Stimulated activated CD8-positive, alpha-beta memory T cell treated with anti-CD3 and anti-CD28 coated beads, Interleukin-4, amount 100 ng/mL, for 48 hours (primary cell): ENCODE measurements at regions not wholly inside any gene's neighbourhood (a gene's known extent, or its start where the extent isn't known, plus 50 kb on each side); places are given as distances from the start of the nearest gene placed in this dataset.

ENCODE experiments used
- DNase-seq: peaks from one replicate; pipeline ENCODE4 v3.0.0-alpha.2; 2020

- DNase-seq: no peak
Observed at GRCh38 chr1:198865319-198865718, 226.5 kb downstream of the PTPRC start.

GRCh38 chr1:198867182-198867581, 228.3 kb downstream of the PTPRC start:
- no peak for DNase-seq

GRCh38 chr1:198873696-198874230, 234.9 kb downstream of the PTPRC start:
- no peak for DNase-seq

- no peak for DNase-seq
Observed at GRCh38 chr1:198876371-198876871, 237.6 kb downstream of the PTPRC start.

GRCh38 chr1:198878566-198878965, 239.7 kb downstream of the PTPRC start:
- DNase-seq: no peak

GRCh38 chr1:198879711-198880306, 241.0 kb downstream of the PTPRC start:
- no peak for DNase-seq

GRCh38 chr1:198880397-198880796, 241.6 kb downstream of the PTPRC start:
- DNase-seq: no peak

GRCh38 chr1:198880818-198881597, 242.2 kb downstream of the PTPRC start:
- no peak for DNase-seq

GRCh38 chr1:198883184-198883583, 244.3 kb downstream of the PTPRC start:
- DNase-seq: no peak

GRCh38 chr1:198887866-198888265, 249.0 kb downstream of the PTPRC start:
- no peak for DNase-seq

- DNase-seq: no peak
Observed at GRCh38 chr1:198888379-198888943, 249.6 kb downstream of the PTPRC start.

GRCh38 chr1:198889101-198889500, 250.3 kb downstream of the PTPRC start:
- DNase-seq: no peak

GRCh38 chr1:198889749-198890148, 250.9 kb downstream of the PTPRC start:
- DNase-seq: no peak

- DNase-seq: no peak
Observed at GRCh38 chr1:198890214-198890930, 251.5 kb downstream of the PTPRC start.

GRCh38 chr1:198892065-198892464, 253.2 kb downstream of the PTPRC start:
- no peak for DNase-seq

GRCh38 chr1:198893141-198893540, 254.3 kb downstream of the PTPRC start:
- no peak for DNase-seq

GRCh38 chr1:198893763-198894444, 255.1 kb downstream of the PTPRC start:
- no peak for DNase-seq

GRCh38 chr1:198901266-198901665, 262.4 kb downstream of the PTPRC start:
- DNase-seq: no peak

- DNase-seq: no peak
Observed at GRCh38 chr1:198902655-198903054, 263.8 kb downstream of the PTPRC start.

- DNase-seq: no peak
Observed at GRCh38 chr1:198903203-198903602, 264.4 kb downstream of the PTPRC start.

GRCh38 chr1:198903621-198904020, 264.8 kb downstream of the PTPRC start:
- no peak for DNase-seq

GRCh38 chr1:198904321-198904720, 265.5 kb downstream of the PTPRC start:
- no peak for DNase-seq
